ENCODE measurements at regions not wholly inside any gene's neighbourhood (a gene's known extent, or its start where the extent isn't known, plus 50 kb on each side); places are given as distances from the start of the nearest gene placed in this dataset.

GRCh38 chr12:86526060-86526595, 269.9 kb upstream of the MGAT4C start:
- no peak overlapping the region for H3K4me3 Mint-ChIP-seq
- ChIA-PET CTCF (no interaction called here), POLR2A (no interaction called here)
- peaks cover 2% of the 10 kb centered on the region for H3K9me3 Mint-ChIP-seq (ENCODE audit: insufficient read depth)
- 86% methylated on average over 2 of the region's 4 CpGs for WGBS (ENCODE audit: insufficient coverage)
- Histone ChIP-seq H3K9me3 (ENCODE audit: control extremely low read depth in 1 of 3, control insufficient read depth in 2 of 3, insufficient read depth in 1 of 3, low read length in 2 of 3) (peaks cover 0 to 14% (median 0%) of the 10 kb centered on the region in 3 donors), H3K4me2 (replicated peaks; ENCODE audit: low read depth, low read length, poor library complexity, severe bottlenecking) (no peak overlapping the region), H3K4me3 (ENCODE audit: control extremely low read depth in 1 of 5, extremely low read depth in 1 of 5, insufficient read depth in 1 of 5, low read depth in 2 of 5, low read length in 4 of 5) (no peak overlapping the region), H3K27me3 (replicated peaks in 1 of 4; ENCODE audit: control extremely low read depth in 1 of 4, control insufficient read depth in 3 of 4, insufficient read depth in 4 of 4, low read length in 3 of 4) (no peaks in the 10 kb centered on the region), H4K20me1 (ENCODE audit: control insufficient read depth, insufficient read depth, low read length, poor library complexity, severe bottlenecking) (no peaks in the 10 kb centered on the region), H3K36me3 (replicated peaks in 1 of 2; ENCODE audit: control extremely low read depth in 1 of 2, control insufficient read depth in 1 of 2, extremely low read depth in 1 of 2, insufficient read depth in 2 of 2, low read length in 1 of 2) (no peaks in the 10 kb centered on the region), H3K27ac (ENCODE audit: low read length in 2 of 2) (no peak overlapping the region), H3K9ac (ENCODE audit: low read length) (no peak overlapping the region), H3K79me2 (ENCODE audit: control insufficient read depth, insufficient read depth, low read length) (no peaks in the 10 kb centered on the region), H3K4me1 (ENCODE audit: control insufficient read depth in 2 of 2, insufficient read depth in 2 of 2, low read length in 2 of 2) (no peaks in the 10 kb centered on the region), H2AFZ (ENCODE audit: insufficient read depth, low read depth, low read length, poor library complexity, severe bottlenecking) (no peak overlapping the region)
- ATAC-seq (ENCODE audit: low read depth) (no peak), DNase-seq (no peak)
- TF ChIP-seq CTCF (IDR thresholded peaks at IDR 0.05) = no peak
- no peak for TF ChIP-seq EZH2 (IDR thresholded peaks at IDR 0.05; ENCODE audit: borderline replicate concordance, insufficient read depth, low read depth, low read length, poor library complexity, severe bottlenecking)
- H3K4me1 Mint-ChIP-seq = no peaks in the 10 kb centered on the region
- H3K27me3 Mint-ChIP-seq = no peaks in the 10 kb centered on the region
- intact Hi-C loops (cut with micrococcal nuclease) = no loop called here
- no peak overlapping the region for H3K27ac Mint-ChIP-seq

GRCh38 chr12:86523844-86524243, 267.7 kb upstream of the MGAT4C start:
- WGBS (ENCODE audit: insufficient coverage) = 100% methylated on average over 2 of the region's 3 CpGs
- Histone ChIP-seq H2AFZ (ENCODE audit: insufficient read depth, low read depth, low read length, poor library complexity, severe bottlenecking) (no peak overlapping the region), H3K4me3 (ENCODE audit: control extremely low read depth in 1 of 5, extremely low read depth in 1 of 5, insufficient read depth in 1 of 5, low read depth in 2 of 5, low read length in 4 of 5) (no peak overlapping the region), H3K27me3 (replicated peaks in 1 of 4; ENCODE audit: control extremely low read depth in 1 of 4, control insufficient read depth in 3 of 4, insufficient read depth in 4 of 4, low read length in 3 of 4) (no peaks in the 10 kb centered on the region), H3K9ac (ENCODE audit: low read length) (no peak overlapping the region), H3K9me3 (ENCODE audit: control extremely low read depth in 1 of 3, control insufficient read depth in 2 of 3, insufficient read depth in 1 of 3, low read length in 2 of 3) (peaks cover 0 to 14% (median 0%) of the 10 kb centered on the region in 3 donors), H3K79me2 (ENCODE audit: control insufficient read depth, insufficient read depth, low read length) (no peaks in the 10 kb centered on the region), H3K4me2 (replicated peaks; ENCODE audit: low read depth, low read length, poor library complexity, severe bottlenecking) (no peak overlapping the region), H3K36me3 (replicated peaks in 1 of 2; ENCODE audit: control extremely low read depth in 1 of 2, control insufficient read depth in 1 of 2, extremely low read depth in 1 of 2, insufficient read depth in 2 of 2, low read length in 1 of 2) (no peaks in the 10 kb centered on the region), H3K4me1 (ENCODE audit: control insufficient read depth in 2 of 2, insufficient read depth in 2 of 2, low read length in 2 of 2) (no peaks in the 10 kb centered on the region), H3K27ac (ENCODE audit: low read length in 2 of 2) (no peak overlapping the region), H4K20me1 (ENCODE audit: control insufficient read depth, insufficient read depth, low read length, poor library complexity, severe bottlenecking) (no peaks in the 10 kb centered on the region)
- ChIA-PET CTCF (interaction anchor here (0.6 kb wide), 1 partner anchor 652 kb away, joined by 3 read pairs; no protein-coding TSS in a partner anchor), POLR2A (no interaction called here)
- H3K4me1 Mint-ChIP-seq = no peaks in the 10 kb centered on the region
- H3K27ac Mint-ChIP-seq = no peak overlapping the region
- DNase-seq = no peak
- no peak for ATAC-seq (ENCODE audit: low read depth)
- H3K9me3 Mint-ChIP-seq (ENCODE audit: insufficient read depth) = peaks cover 2% of the 10 kb centered on the region
- no peaks in the 10 kb centered on the region for H3K27me3 Mint-ChIP-seq
- TF ChIP-seq EZH2 (IDR thresholded peaks at IDR 0.05; ENCODE audit: borderline replicate concordance, insufficient read depth, low read depth, low read length, poor library complexity, severe bottlenecking) = no peak
- TF ChIP-seq CTCF (IDR thresholded peaks at IDR 0.05) = no peak
- intact Hi-C loops (cut with micrococcal nuclease) = no loop called here
- no peak overlapping the region for H3K4me3 Mint-ChIP-seq

Measured in B cell (primary cell).